Activated naive CD4-positive, alpha-beta T cell treated with anti-CD3 and anti-CD28 coated beads, Interleukin-2, amount 50 U/mL, for 72 hours (primary cell): ENCODE measurements at regions not wholly inside any gene's neighbourhood (a gene's known extent, or its start where the extent isn't known, plus 50 kb on each side); places are given as distances from the start of the nearest gene placed in this dataset.

Experiments used
- ATAC-seq, 2 donors: fragments of 150-1000 bp; cut with Tn5 transposase; 2 replicates each; pipeline ENCODE4 v1.10.0; 2021; ENCODE audit warnings: mild to moderate bottlenecking in 2 of 2, moderate library complexity in 2 of 2
- DNase-seq, 2 donors: peaks; one replicate each; pipeline ENCODE4 v3.0.0; 2021 to 2022; ENCODE audit warnings: low spot score in 2 of 2
- H3K27ac Mint-ChIP-seq, 2 donors: one replicate each; pipeline ENCODE4 v1.8.0; 2022; ENCODE audit warnings: mild to moderate bottlenecking in 2 of 2, mixed read lengths in 2 of 2
- H3K36me3 Mint-ChIP-seq, 2 donors: one replicate each; pipeline ENCODE4 v1.8.0; 2022; ENCODE audit warnings: mixed read lengths in 2 of 2
- H3K9me3 Mint-ChIP-seq, 2 donors: one replicate each; pipeline ENCODE4 v1.8.0; 2022; ENCODE audit warnings: mixed read lengths in 2 of 2

DNA sequence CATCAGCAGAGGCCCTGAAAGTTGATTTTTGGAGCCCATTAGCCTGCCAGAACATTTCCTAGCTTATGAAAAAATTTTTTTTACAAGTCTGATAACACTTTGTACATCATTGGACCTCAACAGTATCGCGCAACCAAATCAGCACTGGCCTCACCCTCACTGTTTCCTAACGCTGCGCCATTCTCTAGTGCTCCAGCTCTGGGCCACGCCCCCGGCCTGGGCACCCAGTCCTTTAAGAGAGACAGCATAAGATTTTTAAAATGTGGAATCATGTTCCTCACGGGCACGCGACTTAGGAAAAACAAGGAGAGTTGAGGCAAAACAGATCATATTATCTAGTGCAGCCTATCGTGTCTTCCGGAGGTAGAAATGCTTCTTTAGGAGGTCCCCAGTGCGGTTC lies 114.5 kb downstream of the BOD1 start:
- Mint-ChIP-seq H3K27ac (no peak overlapping the region), H3K36me3 (no peaks in the 10 kb centered on the region), H3K9me3 (no peaks in the 10 kb centered on the region)
- no peak for ATAC-seq
- DNase-seq: no peak

DNA sequence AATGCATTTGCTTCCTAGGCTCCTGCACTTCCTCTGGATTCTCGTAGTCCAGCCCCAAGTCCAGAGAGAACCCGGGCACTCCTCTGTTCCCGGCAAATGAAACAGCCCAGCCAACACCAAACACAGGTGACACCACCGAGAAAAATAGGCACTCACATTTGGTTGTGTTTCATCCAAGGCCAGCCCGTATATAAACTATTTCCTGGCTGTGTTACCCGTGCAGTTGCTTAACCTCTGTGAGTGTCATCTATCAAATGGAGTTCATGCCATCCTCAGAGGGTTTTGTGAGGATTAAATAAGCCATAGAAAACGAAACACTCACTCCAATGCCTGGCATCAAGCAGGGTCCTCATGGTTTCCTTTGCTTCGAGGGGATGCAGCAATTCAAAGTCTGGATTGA lies 115.2 kb downstream of the BOD1 start:
- no peak for DNase-seq
- no peaks in the 10 kb centered on the region for H3K36me3 Mint-ChIP-seq
- ATAC-seq: no peak
- H3K27ac Mint-ChIP-seq: no peak overlapping the region
- no peaks in the 10 kb centered on the region for H3K9me3 Mint-ChIP-seq

DNA sequence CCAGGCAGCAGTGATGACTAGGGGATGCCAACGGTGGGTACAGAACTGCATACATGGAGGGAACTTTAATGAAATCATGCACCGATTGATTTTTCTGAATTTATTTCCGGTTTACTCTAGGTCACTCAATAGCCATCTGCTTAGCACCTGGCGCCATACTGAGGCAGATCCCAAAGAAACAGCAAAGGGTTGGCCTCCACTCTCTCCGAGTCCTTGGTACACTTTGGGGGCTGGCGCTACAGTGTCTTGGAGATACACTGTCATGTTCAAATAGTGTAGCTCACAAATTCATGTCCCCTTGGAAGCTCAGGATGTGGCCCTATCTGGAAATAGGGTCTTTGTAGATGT lies 116.3 kb downstream of the BOD1 start:
- ATAC-seq (no peak), DNase-seq (no peak)
- Mint-ChIP-seq H3K36me3 (no peaks in the 10 kb centered on the region), H3K27ac (no peak overlapping the region), H3K9me3 (no peaks in the 10 kb centered on the region)

DNA sequence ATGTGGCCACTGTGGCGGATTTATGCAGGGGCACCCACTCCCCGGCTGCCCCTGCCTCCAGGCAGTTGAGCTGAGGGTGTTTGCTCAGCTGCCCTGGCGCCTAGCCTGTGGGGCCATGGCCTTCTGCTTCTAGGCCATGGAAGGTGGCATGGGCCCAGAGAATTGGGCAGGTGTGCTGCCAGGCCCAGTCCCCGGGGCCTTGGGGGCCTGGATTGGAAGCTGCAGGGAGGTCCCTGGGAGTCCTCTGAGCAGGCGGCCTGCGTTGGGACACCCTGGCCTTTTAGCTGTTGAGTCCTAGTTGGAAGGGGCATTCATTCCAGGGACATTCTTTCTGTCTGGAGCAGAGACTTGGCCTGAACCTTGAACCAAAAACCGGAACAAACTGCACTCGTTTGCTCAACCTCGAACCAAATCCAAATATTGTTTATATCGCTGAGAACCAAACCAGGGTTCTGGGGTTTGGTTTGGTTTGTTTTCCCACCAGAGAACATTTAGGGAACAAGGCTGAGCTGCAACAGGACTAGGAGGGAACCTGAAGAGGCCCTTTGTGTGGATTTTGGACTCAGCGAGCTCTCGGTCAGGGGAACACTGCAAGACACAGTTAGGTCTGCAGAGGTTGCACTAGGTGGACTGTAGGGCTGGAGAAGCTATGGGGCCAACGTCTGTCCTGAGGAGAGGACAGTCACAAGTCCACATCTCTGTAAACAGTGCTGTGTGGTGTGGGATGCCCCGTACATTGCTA lies 116.8 kb downstream of the BOD1 start:
- no peak for ATAC-seq
- Mint-ChIP-seq H3K36me3 (no peaks in the 10 kb centered on the region), H3K27ac (no peak overlapping the region), H3K9me3 (no peaks in the 10 kb centered on the region)
- DNase-seq: no peak

- no peak overlapping the region for H3K27ac Mint-ChIP-seq
- no peaks in the 10 kb centered on the region for H3K9me3 Mint-ChIP-seq
- DNase-seq: no peak
- no peaks in the 10 kb centered on the region for H3K36me3 Mint-ChIP-seq
- no peak for ATAC-seq
Observed at GRCh38 chr5:173498739-173499470, 117.5 kb downstream of the BOD1 start.

GRCh38 chr5:173498286-173498685 lies 118.2 kb downstream of the BOD1 start:
- H3K36me3 Mint-ChIP-seq: no peaks in the 10 kb centered on the region
- H3K27ac Mint-ChIP-seq: no peak overlapping the region
- H3K9me3 Mint-ChIP-seq: no peaks in the 10 kb centered on the region
- DNase-seq (no peak), ATAC-seq (no peak)

DNA sequence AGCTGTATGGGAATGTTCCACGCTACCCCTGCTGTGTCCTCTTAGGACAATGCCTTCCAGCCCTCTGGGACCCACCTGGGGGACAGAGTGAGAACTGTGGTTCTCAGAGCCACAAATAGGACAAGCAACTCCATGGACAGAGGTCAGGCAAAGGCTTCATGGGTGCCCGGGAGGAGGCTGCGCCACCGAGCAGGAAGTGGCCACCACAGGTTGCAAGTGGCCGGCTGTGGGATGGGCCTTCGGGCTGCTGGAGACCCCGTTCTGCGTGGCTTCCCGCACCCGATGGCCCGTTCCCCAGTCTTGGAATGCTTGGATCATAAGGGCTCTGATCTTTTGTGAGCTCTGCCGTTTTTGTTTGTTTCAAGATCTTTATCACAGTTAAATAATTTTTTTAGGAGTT lies 118.8 kb downstream of the BOD1 start:
- Mint-ChIP-seq H3K27ac (no peak overlapping the region), H3K36me3 (no peaks in the 10 kb centered on the region), H3K9me3 (no peaks in the 10 kb centered on the region)
- DNase-seq (no peak), ATAC-seq (no peak)

DNA sequence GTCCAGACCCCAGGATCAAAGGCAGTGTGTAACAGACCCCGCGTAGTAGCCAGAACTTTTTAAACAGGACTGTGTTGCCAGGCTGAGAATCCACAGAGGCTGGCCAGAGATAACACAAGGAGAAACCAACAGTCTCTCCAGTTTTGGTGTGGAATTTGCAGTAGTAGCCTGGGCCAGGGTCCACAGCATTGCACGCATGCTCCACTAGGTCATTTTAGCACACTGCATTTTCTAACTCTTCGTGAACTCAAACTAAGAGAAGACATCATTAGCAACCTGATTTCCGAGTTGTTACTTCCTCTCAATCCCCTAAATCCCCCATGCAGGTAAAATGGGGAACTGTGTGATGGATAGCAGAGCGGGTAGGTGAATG lies 119.6 kb downstream of the BOD1 start:
- H3K27ac Mint-ChIP-seq: no peak overlapping the region
- no peaks in the 10 kb centered on the region for H3K9me3 Mint-ChIP-seq
- ATAC-seq: no peak
- no peaks in the 10 kb centered on the region for H3K36me3 Mint-ChIP-seq
- no peak for DNase-seq

- DNase-seq: no peak
- H3K9me3 Mint-ChIP-seq: no peaks in the 10 kb centered on the region
- no peak overlapping the region for H3K27ac Mint-ChIP-seq
- no peaks in the 10 kb centered on the region for H3K36me3 Mint-ChIP-seq
- ATAC-seq: no peak
Observed at GRCh38 chr5:173496129-173496882, 120.1 kb downstream of the BOD1 start.

DNA sequence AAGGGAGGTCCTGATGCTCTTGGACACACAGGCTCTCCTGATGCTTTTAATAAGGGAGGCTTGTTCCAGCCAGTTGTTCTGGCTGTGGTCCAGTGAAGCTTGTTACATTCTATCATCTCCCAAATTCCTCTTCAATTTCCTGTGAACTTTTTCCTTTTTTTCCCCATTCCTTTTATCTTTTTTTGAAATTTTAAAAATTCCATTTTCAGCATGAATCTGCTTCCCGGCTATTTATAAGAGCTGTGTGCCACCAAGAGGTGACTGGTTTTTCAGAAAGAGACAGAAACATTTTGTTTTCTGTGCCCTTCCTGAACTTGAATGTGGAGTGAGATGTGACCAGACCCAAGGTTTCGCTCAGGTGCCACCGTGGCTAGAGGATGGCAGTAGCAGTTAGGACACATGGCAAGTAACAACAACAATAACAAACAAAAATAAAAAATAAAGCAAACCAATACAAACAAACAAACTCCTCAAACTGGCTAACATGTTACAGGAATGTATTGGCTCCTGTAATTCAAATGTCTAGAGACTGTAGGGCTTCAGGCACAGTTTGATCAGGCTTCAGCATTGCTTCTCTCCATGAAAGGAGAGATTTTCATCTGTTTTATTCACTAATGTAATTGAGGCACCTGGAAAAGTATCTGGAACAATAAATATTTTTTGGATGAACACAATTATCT lies 121.1 kb downstream of the BOD1 start:
- ATAC-seq (no peak), DNase-seq (no peak)
- Mint-ChIP-seq H3K9me3 (no peaks in the 10 kb centered on the region), H3K36me3 (no peaks in the 10 kb centered on the region), H3K27ac (no peak overlapping the region)

DNA sequence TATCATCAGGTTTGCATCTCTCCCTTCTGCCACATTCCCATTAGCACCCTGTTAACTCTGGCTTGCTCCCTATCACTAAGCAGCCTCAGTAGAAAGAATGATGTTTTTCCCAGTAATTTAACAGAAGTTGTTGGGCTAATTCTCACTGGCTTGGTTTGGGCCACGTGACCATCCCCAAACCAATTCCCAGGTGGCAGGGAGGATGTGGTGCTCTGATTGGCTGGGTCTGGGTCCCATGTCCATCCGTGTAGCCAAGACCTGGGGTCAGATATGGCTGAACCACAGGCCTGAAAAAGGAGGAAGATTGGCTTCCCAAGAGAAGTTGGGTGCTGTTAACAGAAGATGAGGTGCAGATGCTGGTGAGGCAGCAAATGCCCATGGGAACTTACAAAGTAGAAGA lies 122.0 kb downstream of the BOD1 start:
- Mint-ChIP-seq H3K9me3 (no peaks in the 10 kb centered on the region), H3K36me3 (no peaks in the 10 kb centered on the region), H3K27ac (no peak overlapping the region)
- DNase-seq (no peak), ATAC-seq (no peak)

DNA sequence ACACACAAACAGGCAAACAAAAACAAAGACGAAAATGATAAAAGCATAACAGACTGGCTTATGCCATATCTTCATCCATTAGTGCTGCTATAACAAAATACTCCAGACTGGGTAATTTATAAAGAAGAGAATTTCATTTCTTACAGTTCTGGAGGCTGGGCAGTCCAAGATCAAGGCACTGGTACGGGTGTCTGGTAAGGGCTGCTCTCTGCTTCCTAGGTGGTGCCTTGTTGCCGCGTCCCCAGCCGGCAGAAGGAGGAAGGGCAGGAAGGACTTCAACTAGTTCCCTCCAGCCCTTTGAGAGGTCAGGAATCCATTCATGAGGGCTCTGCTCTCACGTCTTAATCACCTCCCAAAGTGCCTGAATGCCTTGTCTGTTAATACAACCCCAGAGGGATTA lies 122.6 kb downstream of the BOD1 start:
- ATAC-seq (no peak), DNase-seq (no peak)
- Mint-ChIP-seq H3K27ac (no peak overlapping the region), H3K9me3 (no peaks in the 10 kb centered on the region), H3K36me3 (no peaks in the 10 kb centered on the region)

GRCh38 chr5:173493040-173493439 lies 123.4 kb downstream of the BOD1 start:
- Mint-ChIP-seq H3K9me3 (no peaks in the 10 kb centered on the region), H3K27ac (no peak overlapping the region), H3K36me3 (no peaks in the 10 kb centered on the region)
- no peak for DNase-seq
- ATAC-seq: no peak

GRCh38 chr5:173490681-173491080 lies 125.8 kb downstream of the BOD1 start:
- Mint-ChIP-seq H3K9me3 (no peaks in the 10 kb centered on the region), H3K27ac (no peak overlapping the region), H3K36me3 (no peaks in the 10 kb centered on the region)
- no peak for ATAC-seq
- DNase-seq: no peak

GRCh38 chr5:173488144-173488543 lies 128.3 kb downstream of the BOD1 start:
- Mint-ChIP-seq H3K9me3 (no peaks in the 10 kb centered on the region), H3K36me3 (no peaks in the 10 kb centered on the region), H3K27ac (no peak overlapping the region)
- DNase-seq: no peak
- no peak for ATAC-seq

GRCh38 chr5:173487300-173487699 lies 129.2 kb downstream of the BOD1 start:
- Mint-ChIP-seq H3K27ac (no peak overlapping the region), H3K9me3 (no peaks in the 10 kb centered on the region), H3K36me3 (no peaks in the 10 kb centered on the region)
- DNase-seq: no peak
- no peak for ATAC-seq
